H9 (cell line): ENCODE measurements at regions not wholly inside any gene's neighbourhood (a gene's known extent, or its start where the extent isn't known, plus 50 kb on each side); places are given as distances from the start of the nearest gene placed in this dataset.

Experiments used
- DNase-seq: peaks from one replicate; pipeline ENCODE4 v3.0.0-alpha.2; 2017
- H2AFZ ChIP-seq: one replicate; pipeline ENCODE4 v1.6.1; 2013; ENCODE audit warnings: mild to moderate bottlenecking, low read length, control low read depth, moderate library complexity
- H2AK5ac ChIP-seq: 2 replicates; pipeline ENCODE4 v1.6.1; 2013; ENCODE audit warnings: low read length, control low read depth, mixed read lengths; ENCODE audit not compliant: insufficient read length
- H2BK120ac ChIP-seq: one replicate; pipeline ENCODE4 v1.6.1; 2013; ENCODE audit warnings: low read depth, mild to moderate bottlenecking, low read length, control low read depth, inconsistent platforms; ENCODE audit not compliant: poor library complexity, severe bottlenecking
- H2BK12ac ChIP-seq: 2 replicates; pipeline ENCODE4 v1.6.1; 2013; ENCODE audit warnings: low read length, control low read depth, mixed read lengths, low read depth; ENCODE audit not compliant: insufficient read length
- H2BK15ac ChIP-seq: 2 replicates; pipeline ENCODE4 v1.6.1; 2013; ENCODE audit warnings: low read depth, low read length, control low read depth
- H2BK20ac ChIP-seq: one replicate; pipeline ENCODE4 v1.6.1; 2013; ENCODE audit warnings: low read depth, mild to moderate bottlenecking, low read length, control low read depth, inconsistent platforms; ENCODE audit not compliant: poor library complexity, severe bottlenecking
- H2BK5ac ChIP-seq: 2 replicates; pipeline ENCODE4 v1.6.1; 2013; ENCODE audit warnings: low read length, control low read depth, mixed read lengths; ENCODE audit not compliant: insufficient read length
- H3K14ac ChIP-seq: 2 replicates; pipeline ENCODE4 v1.6.1; 2013; ENCODE audit warnings: low read length, control low read depth; ENCODE audit not compliant: insufficient read depth
- H3K18ac ChIP-seq: 2 replicates; pipeline ENCODE4 v1.6.1; 2013; ENCODE audit warnings: low read depth, mild to moderate bottlenecking, mixed read lengths, low read length, control low read depth; ENCODE audit not compliant: insufficient read length
- H3K23ac ChIP-seq: 2 replicates; pipeline ENCODE4 v1.6.1; 2013; ENCODE audit warnings: low read length, control low read depth, mixed read lengths, low read depth; ENCODE audit not compliant: insufficient read length
- H3K23me2 ChIP-seq: 2 replicates; pipeline ENCODE4 v1.6.1; 2013; ENCODE audit warnings: low read depth, mild to moderate bottlenecking, mixed read lengths, low read length, control low read depth; ENCODE audit not compliant: insufficient read length, poor library complexity, severe bottlenecking
- H3K27ac ChIP-seq: 2 replicates; pipeline ENCODE4 v1.5.1; 2013; ENCODE audit warnings: low read length, control low read depth, mixed read lengths, low read depth; ENCODE audit not compliant: insufficient read length
- H3K27me3 ChIP-seq: 2 replicates; pipeline ENCODE4 v1.6.1; 2013; ENCODE audit warnings: low read length, control low read depth, inconsistent platforms; ENCODE audit not compliant: insufficient read depth
- H3K4ac ChIP-seq: 2 replicates; pipeline ENCODE4 v1.6.1; 2013; ENCODE audit warnings: low read depth, mild to moderate bottlenecking, control low read depth, inconsistent platforms, low read length, moderate library complexity
- H3K4me1 ChIP-seq: 2 replicates; pipeline ENCODE4 v1.6.1; 2013; ENCODE audit warnings: low read length, control low read depth, inconsistent platforms; ENCODE audit not compliant: insufficient read depth
- H3K4me2 ChIP-seq: 2 replicates; pipeline ENCODE4 v1.6.1; 2013; ENCODE audit warnings: low read length, control low read depth, mixed read lengths; ENCODE audit not compliant: insufficient read length, insufficient read depth
- H3K56ac ChIP-seq: 2 replicates; pipeline ENCODE4 v1.6.1; 2013; ENCODE audit warnings: low read depth, mild to moderate bottlenecking, mixed read lengths, low read length, control low read depth; ENCODE audit not compliant: insufficient read length
- H3K79me1 ChIP-seq: 2 replicates; pipeline ENCODE4 v1.6.1; 2013; ENCODE audit warnings: low read depth, mild to moderate bottlenecking, moderate library complexity, low read length, control low read depth, inconsistent platforms; ENCODE audit not compliant: insufficient read depth, poor library complexity, severe bottlenecking
- H3K79me2 ChIP-seq: 2 replicates; pipeline ENCODE4 v1.6.1; 2013; ENCODE audit warnings: low read length, control low read depth, inconsistent platforms; ENCODE audit not compliant: insufficient read depth
- H3K9ac ChIP-seq: 2 replicates; pipeline ENCODE4 v1.6.1; 2013; ENCODE audit warnings: low read length, control low read depth, mixed read lengths; ENCODE audit not compliant: insufficient read length; ENCODE audit errors: extremely low read depth
- H3K9me3 ChIP-seq: one replicate; pipeline ENCODE4 v1.6.1; 2013; ENCODE audit warnings: low read depth, low read length, inconsistent platforms; ENCODE audit not compliant: control insufficient read depth
- H3T11ph ChIP-seq: one replicate; pipeline ENCODE4 v1.6.1; 2013; ENCODE audit warnings: mild to moderate bottlenecking, low read length, control low read depth, inconsistent platforms
- H4K20me1 ChIP-seq: one replicate; pipeline ENCODE4 v1.6.1; 2013; ENCODE audit not compliant: control insufficient read depth, insufficient read length, insufficient read depth
- H4K5ac ChIP-seq: 2 replicates; pipeline ENCODE4 v1.6.1; 2013; ENCODE audit warnings: low read depth, mild to moderate bottlenecking, mixed read lengths, low read length, control low read depth; ENCODE audit not compliant: insufficient read length
- H4K8ac ChIP-seq: replicated peaks from 2 replicates; pipeline ENCODE4 v1.6.1; 2013; ENCODE audit warnings: low read length, control low read depth, mixed read lengths, low read depth; ENCODE audit not compliant: insufficient read length
- H4K91ac ChIP-seq: 2 replicates; pipeline ENCODE4 v1.6.1; 2013; ENCODE audit warnings: low read depth, mild to moderate bottlenecking, moderate library complexity, mixed read lengths, low read length, control low read depth; ENCODE audit not compliant: insufficient read length
- H3K27ac Mint-ChIP-seq, 3 experiments: 2 replicates in 2 of 3; 3 replicates in 1 of 3; pipeline ENCODE4 v1.8.0; 2020 to 2021; ENCODE audit warnings: mixed read lengths in 3 of 3, mild to moderate bottlenecking in 1 of 3, moderate library complexity in 1 of 3
- H3K27me3 Mint-ChIP-seq: 2 replicates; pipeline ENCODE4 v1.8.0; 2021; ENCODE audit warnings: low read depth, mild to moderate bottlenecking, moderate library complexity, mixed read lengths
- H3K36me3 Mint-ChIP-seq, 3 experiments: 2 replicates in 2 of 3; 3 replicates in 1 of 3; pipeline ENCODE4 v1.8.0; 2020 to 2021; ENCODE audit warnings: low read depth in 3 of 3, mixed read lengths in 3 of 3; ENCODE audit not compliant: insufficient read depth in 1 of 3
- H3K4me1 Mint-ChIP-seq, 2 experiments: 2 replicates each; pipeline ENCODE4 v1.8.0; 2020; ENCODE audit warnings: mixed read lengths in 2 of 2
- H3K4me3 Mint-ChIP-seq, 2 experiments: 2 replicates in 1 of 2; 3 replicates in 1 of 2; pipeline ENCODE4 v1.8.0; 2020 to 2021; ENCODE audit warnings: mild to moderate bottlenecking in 2 of 2, mixed read lengths in 2 of 2, moderate library complexity in 1 of 2
- H3K9me3 Mint-ChIP-seq, 2 experiments: 2 replicates in 1 of 2; 3 replicates in 1 of 2; pipeline ENCODE4 v1.8.0; 2020; ENCODE audit warnings: mild to moderate bottlenecking in 2 of 2, mixed read lengths in 2 of 2, moderate library complexity in 1 of 2
- CTCF ChIP-seq: fragments of 200-600 bp; sonication (generic); conservative IDR thresholded peaks from 3 replicates; pipeline ENCODE4 v1.8.0; 2021; ENCODE audit warnings: antibody characterized with exemption, mild to moderate bottlenecking
- WGBS: extraction: QIAGEN DNeasy Blood & Tissue Kit; methylation state at CpG from one replicate; pipeline ENCODE4 v1.1.7; 2013; ENCODE audit warnings: missing lambda C conversion rate, low lambda C conversion rate, mixed read lengths; ENCODE audit not compliant: insufficient read length; ENCODE audit errors: extremely low coverage; 5-methylcytosine and 5-hydroxymethylcytosine counted together

GRCh38 chr2:3125001-3125760 is 252.4 kb downstream of the EIPR1 start:
- H3K4me3 Mint-ChIP-seq, result no peak overlapping the region
- no peaks in the 10 kb centered on the region for H3K9me3 Mint-ChIP-seq
- no peak overlapping the region for H2BK120ac ChIP-seq
- no peak overlapping the region for H3K14ac ChIP-seq
- no peak overlapping the region for H3K4me2 ChIP-seq
- H3K56ac ChIP-seq, result no peak overlapping the region
- no peaks in the 10 kb centered on the region for H3K9me3 ChIP-seq
- no peak overlapping the region for H2BK15ac ChIP-seq
- no peak overlapping the region for H3K27ac ChIP-seq
- TF ChIP-seq CTCF, result no peak
- H3K79me1 ChIP-seq, result no peaks in the 10 kb centered on the region
- no peak overlapping the region for H4K5ac ChIP-seq
- H2BK20ac ChIP-seq, result no peak overlapping the region
- H3K4me1 ChIP-seq, result no peaks in the 10 kb centered on the region; the same call in 1 of the 2 replicates
- no peak overlapping the region for H2AK5ac ChIP-seq
- peak overlapping the region in 1 of 3 experiments; percentile 25; a peak in 3 of 7 replicates for H3K27ac Mint-ChIP-seq
- no peak overlapping the region for H3K18ac ChIP-seq
- no peaks in the 10 kb centered on the region for H3K27me3 ChIP-seq
- H3K4ac ChIP-seq, result no peak overlapping the region
- peaks cover 0 to 4% of the 10 kb centered on the region in 2 experiments; a peak in 1 of 4 replicates for H3K4me1 Mint-ChIP-seq
- no peaks in the 10 kb centered on the region for H3K23me2 ChIP-seq
- no peak overlapping the region for H4K8ac ChIP-seq
- H3K9ac ChIP-seq, result no peak overlapping the region
- H4K91ac ChIP-seq, result no peak overlapping the region
- no peak overlapping the region for H2BK5ac ChIP-seq
- peaks cover 4% of the 10 kb centered on the region; the same call in 1 of the 2 replicates for H3K27me3 Mint-ChIP-seq
- H4K20me1 ChIP-seq, result no peaks in the 10 kb centered on the region
- H2BK12ac ChIP-seq, result no peak overlapping the region
- H3K79me2 ChIP-seq, result no peaks in the 10 kb centered on the region
- no peak overlapping the region for H2AFZ ChIP-seq
- H3K23ac ChIP-seq, result no peak overlapping the region
- no peaks in the 10 kb centered on the region for H3K36me3 Mint-ChIP-seq
- no peak for DNase-seq
- no CpG with 5 or more reads among the region's 26 CpGs for WGBS
- no peak overlapping the region for H3T11ph ChIP-seq
